Hematopoietic multipotent progenitor cell treated with erythropoietin and hydrocortisone succinate and interleukin-3 and kit ligand, for 15 days (in vitro differentiated cells): ENCODE measurements at regions not wholly inside any gene's neighbourhood (a gene's known extent, or its start where the extent isn't known, plus 50 kb on each side); places are given as distances from the start of the nearest gene placed in this dataset.
"Not testable (repeated sequence)": the region's sequence is repeated elsewhere in the genome, so short reads cannot be mapped to it uniquely, and the experiment has no call there.

Source experiments
- DNase-seq: peaks from one replicate; pipeline ENCODE4 v3.0.0-alpha.2; 2015; ENCODE audit warnings: low spot score

GRCh38 chr7:101708223-101708622 lies 79.1 kb upstream of the MYL10 start:
- no peak for DNase-seq

- DNase-seq, result no peak
Observed at GRCh38 chr7:101712652-101713051, 83.6 kb upstream of the MYL10 start.

- DNase-seq, result no peak
Observed at GRCh38 chr7:101714097-101714496, 85.0 kb upstream of the MYL10 start.

GRCh38 chr7:101717628-101718357 lies 88.7 kb upstream of the MYL10 start:
- DNase-seq, result no peak

- no peak for DNase-seq
Observed at GRCh38 chr7:101718363-101719122, 89.4 kb upstream of the MYL10 start.

- DNase-seq, result no peak
Observed at GRCh38 chr7:101719123-101719470, 90.0 kb upstream of the MYL10 start.

GRCh38 chr7:101720324-101720723 lies 91.2 kb upstream of the MYL10 start:
- no peak for DNase-seq

- no peak for DNase-seq
Observed at GRCh38 chr7:101722247-101722646, 93.2 kb upstream of the MYL10 start.

GRCh38 chr7:101723835-101724234 lies 93.6 kb upstream of the CUX1 start:
- no peak for DNase-seq

- DNase-seq, result no peak
Observed at GRCh38 chr7:101724957-101725356, 92.5 kb upstream of the CUX1 start.

GRCh38 chr7:101725921-101726320 lies 91.5 kb upstream of the CUX1 start:
- DNase-seq, result no peak

GRCh38 chr7:101727184-101727583 lies 90.2 kb upstream of the CUX1 start:
- DNase-seq, result no peak

- DNase-seq, result no peak
Observed at GRCh38 chr7:101728128-101728527, 89.3 kb upstream of the CUX1 start.

GRCh38 chr7:101728873-101729240 lies 88.6 kb upstream of the CUX1 start:
- not testable (repeated sequence) for DNase-seq

GRCh38 chr7:101729241-101729883 lies 88.1 kb upstream of the CUX1 start:
- no peak for DNase-seq

- DNase-seq, result no peak
Observed at GRCh38 chr7:101731502-101732084, 85.8 kb upstream of the CUX1 start.

GRCh38 chr7:101733713-101734475 lies 83.5 kb upstream of the CUX1 start:
- DNase-seq, result no peak

GRCh38 chr7:101736084-101736483 lies 81.3 kb upstream of the CUX1 start:
- DNase-seq, result no peak

- DNase-seq, result no peak
Observed at GRCh38 chr7:101739775-101740398, 77.5 kb upstream of the CUX1 start.

- DNase-seq, result no peak
Observed at GRCh38 chr7:101740981-101741725, 76.3 kb upstream of the CUX1 start.
